ENCODE measurements at regions not wholly inside any gene's neighbourhood (a gene's known extent, or its start where the extent isn't known, plus 50 kb on each side); places are given as distances from the start of the nearest gene placed in this dataset.

GRCh38 chr5:33241802-33242201, 199.0 kb upstream of the TARS1 start:
- DNase-seq (ENCODE audit: low read depth in 2 of 2) = peak; percentile 69 to 95

GRCh38 chr5:33242277-33242676, 198.5 kb upstream of the TARS1 start:
- no peak for DNase-seq (ENCODE audit: low read depth in 2 of 2)

GRCh38 chr5:33244441-33245150, 196.2 kb upstream of the TARS1 start:
- no peak for DNase-seq (ENCODE audit: low read depth in 2 of 2)

GRCh38 chr5:33254579-33254978, 186.2 kb upstream of the TARS1 start:
- no peak for DNase-seq (ENCODE audit: low read depth in 2 of 2)

- DNase-seq (ENCODE audit: low read depth in 2 of 2) = peak; percentile 46 to 86
These were observed 182.8 kb upstream of the TARS1 start for GRCh38 chr5:33257807-33258429.

- no peak for DNase-seq (ENCODE audit: low read depth in 2 of 2)
These were observed 182.2 kb upstream of the TARS1 start for GRCh38 chr5:33258553-33258952.

- no peak for DNase-seq (ENCODE audit: low read depth in 2 of 2)
These were observed 180.7 kb upstream of the TARS1 start for GRCh38 chr5:33260098-33260497.

GRCh38 chr5:33261305-33261704, 179.5 kb upstream of the TARS1 start:
- peak in 1 of 2 donors; percentile 62 for DNase-seq (ENCODE audit: low read depth in 2 of 2)

GRCh38 chr5:33261747-33262146, 179.0 kb upstream of the TARS1 start:
- no peak for DNase-seq (ENCODE audit: low read depth in 2 of 2)

GRCh38 chr5:33267801-33268200, 173.0 kb upstream of the TARS1 start:
- peak; percentile 38 to 56 for DNase-seq (ENCODE audit: low read depth in 2 of 2)

GRCh38 chr5:33268374-33268773, 172.4 kb upstream of the TARS1 start:
- DNase-seq (ENCODE audit: low read depth in 2 of 2) = no peak

GRCh38 chr5:33270671-33271070, 170.1 kb upstream of the TARS1 start:
- DNase-seq (ENCODE audit: low read depth in 2 of 2) = no peak

GRCh38 chr5:33271606-33272005, 169.2 kb upstream of the TARS1 start:
- peak; percentile 59 to 75 for DNase-seq (ENCODE audit: low read depth in 2 of 2)

GRCh38 chr5:33272288-33272687, 168.5 kb upstream of the TARS1 start:
- DNase-seq (ENCODE audit: low read depth in 2 of 2) = peak; percentile 76 to 95

- no peak for DNase-seq (ENCODE audit: low read depth in 2 of 2)
These were observed 166.8 kb upstream of the TARS1 start for GRCh38 chr5:33273985-33274384.

- no peak for DNase-seq (ENCODE audit: low read depth in 2 of 2)
These were observed 165.4 kb upstream of the TARS1 start for GRCh38 chr5:33275391-33275790.

GRCh38 chr5:33275921-33276627, 164.7 kb upstream of the TARS1 start:
- DNase-seq (ENCODE audit: low read depth in 2 of 2) = peak; percentile 48 to 66

GRCh38 chr5:33276628-33276950, 164.2 kb upstream of the TARS1 start:
- no peak for DNase-seq (ENCODE audit: low read depth in 2 of 2)

GRCh38 chr5:33277061-33277650, 163.6 kb upstream of the TARS1 start:
- peak; percentile 44 to 72 for DNase-seq (ENCODE audit: low read depth in 2 of 2)

- DNase-seq (ENCODE audit: low read depth in 2 of 2) = no peak
These were observed 159.3 kb upstream of the TARS1 start for GRCh38 chr5:33281431-33281843.

GRCh38 chr5:33282157-33282556, 158.6 kb upstream of the TARS1 start:
- no peak for DNase-seq (ENCODE audit: low read depth in 2 of 2)

GRCh38 chr5:33282696-33283095, 158.1 kb upstream of the TARS1 start:
- no peak for DNase-seq (ENCODE audit: low read depth in 2 of 2)
